Activated effector memory CD4-positive, alpha-beta T cell treated with Interleukin-2 at 50 U/mL for 16 hours (primary cell): ENCODE measurements at regions not wholly inside any gene's neighbourhood (a gene's known extent, or its start where the extent isn't known, plus 50 kb on each side); places are given as distances from the start of the nearest gene placed in this dataset.
"Not testable (repeated sequence)": the region's sequence is repeated elsewhere in the genome, so short reads cannot be mapped to it uniquely, and the experiment has no call there.

ENCODE experiments used
- DNase-seq: peaks from one replicate; pipeline ENCODE4 v3.0.0-alpha.2; 2020

DNA sequence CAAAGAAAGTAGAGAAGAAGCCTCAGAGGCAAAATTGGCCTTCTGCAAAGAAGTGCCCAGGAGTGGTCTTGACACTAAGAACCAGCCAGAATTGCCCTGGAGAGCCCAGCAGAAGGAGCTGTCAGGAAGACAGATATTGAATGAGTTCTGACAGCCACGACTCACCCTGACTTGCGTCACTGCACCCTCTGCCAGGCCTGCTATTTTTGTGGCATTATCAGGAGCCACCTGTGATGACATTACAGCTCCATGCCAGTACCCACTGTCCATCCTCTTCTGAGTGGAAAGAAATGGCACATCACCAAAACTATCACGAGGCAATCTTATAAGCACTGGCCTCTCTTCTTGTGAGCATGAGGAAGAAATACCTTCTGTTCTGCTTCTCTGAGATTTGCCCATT is 67.7 kb downstream of the SMIM20 start:
- DNase-seq = no peak

DNA sequence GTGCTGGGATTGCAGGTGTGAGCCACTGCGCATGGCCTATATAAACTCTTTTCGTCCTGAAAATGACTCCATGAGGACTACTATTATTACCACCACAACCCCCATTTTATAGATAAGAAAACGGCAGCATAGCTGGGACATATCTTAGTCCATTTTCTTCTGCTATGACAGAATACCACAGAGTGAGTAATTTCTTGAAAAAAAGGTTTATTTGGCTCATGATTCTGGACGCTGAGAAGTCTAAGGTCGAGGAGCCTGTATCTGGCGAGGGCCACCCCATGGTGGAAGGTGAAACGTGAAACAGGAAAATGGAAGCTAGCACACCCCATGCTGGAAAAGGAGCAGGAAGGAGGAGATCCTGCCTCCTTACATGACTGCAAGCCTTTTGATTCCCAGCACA is 68.9 kb downstream of the SMIM20 start:
- no peak for DNase-seq

GRCh38 chr4:25984266-25984665 is 70.2 kb downstream of the SMIM20 start:
- no peak for DNase-seq

DNA sequence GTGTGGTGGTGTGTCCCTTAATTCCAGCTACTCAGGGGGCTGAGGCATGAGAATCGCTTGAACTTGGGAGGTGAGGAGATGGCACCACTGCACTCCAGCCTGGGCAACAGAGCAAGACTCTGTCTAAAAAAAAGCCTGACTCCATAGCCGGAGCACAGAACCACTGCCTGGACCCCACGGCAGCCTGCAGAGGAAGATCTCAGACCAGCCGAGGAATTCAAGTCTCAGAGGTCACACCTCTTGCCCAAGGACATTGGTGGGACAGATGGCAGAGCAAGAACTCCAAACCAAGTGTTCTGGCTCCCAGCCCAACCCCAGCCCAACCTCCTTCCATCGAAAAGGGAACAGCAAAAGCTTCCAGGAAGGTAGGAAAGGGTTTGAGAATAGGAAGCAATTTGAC is 70.8 kb downstream of the SMIM20 start:
- DNase-seq = no peak

GRCh38 chr4:25986807-25987206 is 72.8 kb downstream of the SMIM20 start:
- no peak for DNase-seq

DNA sequence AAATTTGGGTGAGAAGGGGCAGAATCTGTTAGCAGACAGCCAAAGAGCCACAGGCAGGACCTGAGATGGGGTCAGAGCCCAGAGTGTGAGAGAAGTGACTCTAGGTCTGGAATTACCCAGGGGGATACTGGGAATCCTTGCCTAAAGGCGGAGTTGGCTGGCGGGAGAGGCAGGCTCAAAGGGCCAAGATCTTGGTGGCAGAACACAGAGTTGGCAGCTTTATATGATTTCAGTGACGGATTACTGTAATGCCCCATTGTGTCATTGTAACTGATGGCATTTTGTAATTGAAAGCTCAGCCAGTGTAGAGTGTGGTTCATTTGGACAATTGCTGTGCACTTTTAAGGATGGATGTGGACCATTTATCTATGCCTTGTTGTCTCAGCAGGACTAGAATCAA is 77.3 kb downstream of the SMIM20 start:
- DNase-seq = no peak

DNA sequence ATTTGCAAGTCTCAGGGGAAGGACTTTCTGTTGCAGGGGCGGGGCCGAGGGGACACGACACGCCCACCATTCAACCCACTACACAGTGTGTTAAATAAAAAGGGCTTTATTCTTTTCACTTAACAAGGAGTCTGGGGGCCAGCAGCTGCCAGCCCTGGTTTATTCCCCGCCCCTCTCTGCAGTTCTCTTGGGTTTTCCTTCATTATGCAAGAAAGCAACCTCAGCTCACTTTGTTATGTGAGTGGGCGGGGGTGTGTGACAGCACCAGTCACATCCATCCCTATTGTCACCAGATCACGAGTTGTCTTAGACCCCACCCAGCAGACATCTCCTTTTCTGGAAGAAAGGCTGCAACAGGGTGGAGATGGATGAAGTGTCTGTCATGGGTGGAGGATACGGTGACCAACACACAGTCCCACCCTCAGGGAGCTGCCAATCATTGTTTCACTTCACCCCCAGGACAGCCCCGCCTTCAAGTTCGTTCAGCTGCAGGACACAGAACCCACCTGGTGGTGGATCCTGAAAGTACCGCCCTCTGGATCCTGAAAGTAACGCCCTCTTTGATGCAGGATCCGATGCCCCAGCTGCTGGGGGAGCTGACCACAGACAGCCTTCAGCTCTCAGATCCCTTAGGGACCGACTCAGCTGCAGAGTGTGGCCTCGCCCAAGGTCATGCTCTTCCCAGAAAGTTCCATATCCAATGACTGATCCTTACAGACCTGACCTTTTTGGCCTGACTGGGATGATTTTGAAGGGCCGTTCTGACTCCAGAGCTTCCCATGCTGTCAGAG is 79.6 kb downstream of the SMIM20 start:
- DNase-seq = no peak

DNA sequence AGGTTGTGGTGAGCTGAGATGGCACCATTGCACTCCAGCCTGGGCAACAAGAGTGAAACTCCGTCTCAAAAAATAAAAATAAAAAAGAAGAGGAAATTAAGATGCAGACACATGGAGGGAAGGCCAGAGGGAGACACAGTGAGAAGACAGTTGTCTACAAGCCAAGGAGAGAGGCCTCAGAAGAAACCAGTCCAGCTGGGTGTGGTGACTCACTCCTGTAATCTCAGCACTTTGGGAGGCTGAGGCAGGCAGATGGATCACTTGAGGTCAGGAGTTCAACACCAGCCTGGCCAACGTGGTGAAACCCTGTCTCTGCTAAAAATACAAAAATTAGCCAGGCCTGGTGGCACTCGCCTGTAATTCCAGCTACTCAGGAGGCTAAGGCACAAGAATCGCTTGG is 80.6 kb downstream of the SMIM20 start:
- not testable (repeated sequence) for DNase-seq

DNA sequence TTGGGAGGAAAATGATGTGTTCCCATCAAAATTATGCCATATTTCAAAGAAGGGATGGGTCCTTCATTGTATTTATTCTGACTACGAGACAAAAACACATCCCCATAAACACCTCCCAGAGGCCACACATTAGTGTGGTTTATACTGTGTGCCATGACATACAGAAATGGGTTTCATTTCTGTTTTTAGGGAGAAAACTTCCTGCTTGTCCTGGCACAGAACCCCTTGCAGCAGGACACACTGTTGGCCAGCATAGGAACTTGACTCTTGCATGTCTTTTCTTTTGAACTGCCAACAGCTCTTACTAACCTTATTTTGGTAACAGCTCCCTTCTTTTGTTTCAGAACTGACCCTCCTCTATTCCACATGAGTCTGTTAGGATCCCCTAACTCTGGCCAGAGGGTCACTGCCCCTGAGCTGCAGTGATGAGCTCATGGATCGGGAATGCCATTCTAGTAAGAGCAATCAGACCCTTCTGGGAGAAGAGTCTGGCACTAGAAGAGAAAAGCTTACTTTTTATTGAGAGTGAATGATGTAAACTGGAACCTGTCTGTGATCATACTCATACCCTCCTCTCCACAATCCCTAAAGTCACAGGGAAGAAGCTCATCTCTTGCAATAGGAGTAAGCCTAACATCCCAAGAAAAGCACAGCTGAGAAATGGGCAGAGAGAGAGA is 86.4 kb downstream of the SMIM20 start:
- no peak for DNase-seq

DNA sequence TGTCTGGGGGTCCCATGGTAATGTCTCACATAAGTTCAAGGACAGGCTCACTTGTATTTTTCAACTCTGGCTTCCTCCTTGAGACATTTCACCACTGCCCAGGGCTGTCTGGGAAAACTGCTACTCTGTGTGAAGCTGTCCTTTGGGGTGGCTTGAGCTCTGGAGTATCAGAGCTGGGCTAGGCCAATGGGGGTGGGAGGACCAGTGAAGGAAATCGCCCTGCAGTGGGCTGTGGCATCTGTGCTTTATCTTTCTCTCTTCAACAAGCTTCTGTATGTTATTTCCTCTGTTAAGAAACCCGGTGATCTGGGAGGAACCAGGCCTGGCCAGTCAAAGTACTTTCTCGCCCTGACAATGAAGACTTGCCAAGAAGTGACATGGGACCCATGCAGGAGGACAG is 87.4 kb downstream of the SMIM20 start:
- no peak for DNase-seq

- no peak for DNase-seq
These were observed 87.8 kb downstream of the SMIM20 start for GRCh38 chr4:26001816-26002215.

DNA sequence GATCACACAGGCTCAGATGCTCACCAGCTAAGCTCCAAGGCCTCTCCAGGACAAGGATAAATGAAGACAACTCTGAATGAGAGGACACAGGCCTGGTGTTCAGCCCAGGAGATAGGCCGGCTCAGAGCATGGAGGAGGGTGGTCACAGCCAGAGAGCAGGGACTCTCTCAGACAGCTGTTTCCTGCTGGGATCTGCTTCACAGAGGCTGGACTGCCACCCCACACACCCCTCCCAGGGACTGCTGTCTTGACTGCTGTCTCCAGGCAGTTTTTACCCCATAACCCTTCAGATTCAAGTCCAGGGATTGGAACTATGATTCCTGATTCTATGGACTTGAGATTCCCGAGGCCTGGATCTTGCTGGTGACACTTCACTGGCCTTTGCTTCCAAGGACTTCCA is 89.0 kb downstream of the SMIM20 start:
- no peak for DNase-seq

- DNase-seq = no peak
These were observed 90.3 kb downstream of the SMIM20 start for GRCh38 chr4:26004290-26004689.

DNA sequence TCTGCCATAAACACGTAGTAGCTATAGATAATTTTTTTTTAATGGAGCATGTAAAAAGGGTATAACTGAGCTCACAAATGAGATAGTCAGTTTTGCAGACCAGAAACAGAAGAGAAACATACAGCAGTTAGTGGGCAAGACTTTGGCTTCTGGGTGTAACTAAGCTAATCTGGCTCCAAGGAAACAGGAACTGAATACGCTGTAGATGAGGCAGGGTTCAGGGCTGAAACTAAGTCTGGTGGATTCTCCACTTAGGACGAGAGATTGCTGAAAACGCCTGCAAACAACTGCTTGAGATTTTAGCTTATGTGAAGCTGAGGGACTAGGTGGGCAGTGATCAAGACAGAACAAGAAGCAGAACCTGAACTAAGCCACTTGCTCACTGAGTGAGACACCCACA is 91.7 kb downstream of the SMIM20 start:
- DNase-seq = no peak

- DNase-seq = no peak
These were observed 94.7 kb downstream of the SMIM20 start for GRCh38 chr4:26008737-26009136.

DNA sequence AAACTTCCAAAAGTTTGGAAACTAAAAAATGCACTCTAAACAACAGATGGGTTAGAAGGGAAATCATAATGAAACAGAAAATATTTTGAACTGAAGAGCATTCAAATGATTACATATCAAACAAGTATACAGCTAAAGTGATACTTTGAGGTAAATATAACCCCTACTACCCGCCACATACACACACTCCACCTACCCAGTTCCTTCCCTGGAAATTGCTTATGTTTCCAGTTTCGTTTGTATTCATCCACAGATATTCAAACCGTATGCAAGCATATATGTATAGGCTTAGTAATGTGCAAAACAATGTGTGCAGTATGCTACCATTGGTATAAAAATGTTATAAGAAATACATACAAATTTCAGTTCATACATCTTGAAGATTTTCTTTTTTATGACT is 95.5 kb downstream of the SMIM20 start:
- DNase-seq = no peak

GRCh38 chr4:26010304-26010703 is 96.3 kb downstream of the SMIM20 start:
- no peak for DNase-seq

GRCh38 chr4:26013629-26014028 is 99.6 kb downstream of the SMIM20 start:
- no peak for DNase-seq

GRCh38 chr4:26015133-26015651 is 101.2 kb downstream of the SMIM20 start:
- no peak for DNase-seq

DNA sequence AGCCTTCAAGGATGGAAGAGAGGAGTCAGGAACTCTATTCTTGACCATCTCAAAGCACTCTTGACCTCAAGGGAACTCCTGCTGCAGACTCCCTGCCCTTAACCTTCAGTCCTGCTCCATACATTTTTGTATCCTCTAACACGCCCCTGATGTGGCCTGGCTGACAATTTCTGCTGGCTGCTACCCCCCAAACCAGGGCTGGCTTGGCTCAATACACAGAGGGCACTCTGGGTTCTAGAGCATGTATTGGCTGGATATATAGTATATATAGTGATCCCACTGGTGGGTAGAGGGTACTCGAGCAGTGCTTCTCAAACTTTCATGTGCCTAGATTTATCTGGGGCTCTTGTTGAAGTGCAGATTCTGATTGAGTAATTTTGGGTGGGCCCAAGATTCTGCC is 101.9 kb downstream of the SMIM20 start:
- no peak for DNase-seq

GRCh38 chr4:26017531-26017930 is 103.5 kb downstream of the SMIM20 start:
- no peak for DNase-seq

DNA sequence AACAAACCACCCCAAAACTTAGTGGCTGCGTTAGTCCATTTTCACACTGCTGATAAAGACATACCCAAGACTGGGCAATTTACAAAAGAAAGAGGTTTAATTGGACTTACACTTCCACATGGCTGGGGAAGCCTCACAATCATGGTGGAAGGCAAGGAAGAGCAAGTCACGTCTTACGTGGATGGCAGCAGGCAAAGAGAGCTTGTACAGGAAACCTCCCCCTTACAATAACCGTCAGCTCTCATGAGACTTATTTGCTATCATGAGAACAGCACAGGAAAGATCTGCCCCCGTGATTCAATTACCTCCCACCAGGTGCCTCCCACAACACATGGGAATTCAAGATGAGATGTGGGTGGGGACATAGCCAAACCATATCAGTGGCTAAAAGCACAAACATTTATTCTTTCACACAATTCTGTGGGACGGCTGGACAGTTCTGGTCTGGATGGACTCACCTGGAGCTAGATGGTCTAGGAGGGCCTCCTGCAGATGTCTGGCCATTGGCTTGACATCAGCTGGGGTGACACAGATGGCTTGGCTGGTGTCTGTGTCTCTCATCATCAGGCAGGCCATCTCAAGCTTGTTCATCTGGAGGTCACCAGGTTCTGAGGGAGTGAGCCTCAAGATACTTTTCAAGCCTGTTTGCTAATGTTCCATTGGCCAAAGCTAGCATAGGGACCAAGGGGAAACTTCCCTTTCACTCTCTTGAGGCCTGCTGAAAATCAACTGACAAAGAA is 104.1 kb downstream of the SMIM20 start:
- not testable (repeated sequence) for DNase-seq

- DNase-seq = no peak
These were observed 106.2 kb downstream of the SMIM20 start for GRCh38 chr4:26020083-26020668.
